PC-9 (cell line): ENCODE measurements at regions not wholly inside any gene's neighbourhood (a gene's known extent, or its start where the extent isn't known, plus 50 kb on each side); places are given as distances from the start of the nearest gene placed in this dataset.

Experiments used
- BruUV-seq: library from RNA; stranded (reverse); fragments of 400-500 nt; replicated peaks from 2 replicates; lab custom pipeline; 2021; lab: Mats Ljungman, UMichigan
- CTCF ChIA-PET: fragments of 300-600 bp; sonication (Branson Sonifier 250); formaldehyde crosslinking; loops from one replicate; lab custom pipeline; 2022; ENCODE audit warnings: antibody characterized with exemption; lab: Charles Lee
- POLR2A ChIA-PET: fragments of 300-600 bp; sonication (Branson Sonifier 250); formaldehyde crosslinking; loops from one replicate; lab custom pipeline; 2022; ENCODE audit warnings: antibody characterized with exemption; ENCODE audit not compliant: unreplicated experiment; lab: Charles Lee
- DNase-seq, 2 experiments: peaks; one replicate each; pipeline versions ENCODE4 v3.0.0 to v3.0.0-alpha.2; 2015 to 2022; ENCODE audit warnings: mixed read lengths in 1 of 2
- H2AFZ ChIP-seq: fragments of 200-600 bp; sonication (generic); 2 replicates; pipeline ENCODE4 v1.8.1; 2017; ENCODE audit warnings: antibody characterized with exemption
- H3F3A ChIP-seq: fragments of 200-600 bp; sonication (generic); 2 replicates; pipeline ENCODE4 v1.8.1; 2017; ENCODE audit warnings: antibody characterized with exemption, mild to moderate bottlenecking, low read depth; ENCODE audit not compliant: insufficient read depth
- H3K27ac ChIP-seq: fragments of 200-600 bp; sonication (generic); 2 replicates; pipeline ENCODE4 v1.6.1; 2016; ENCODE audit warnings: mixed run types
- H3K27me3 ChIP-seq: fragments of 200-600 bp; sonication (generic); 2 replicates; pipeline ENCODE4 v1.6.1; 2016; ENCODE audit warnings: low read depth, mixed run types; ENCODE audit not compliant: insufficient read depth
- H3K36me3 ChIP-seq: fragments of 200-600 bp; sonication (generic); 2 replicates; pipeline ENCODE4 v1.6.1; 2016; ENCODE audit warnings: low read depth, mixed run types
- H3K4me1 ChIP-seq: fragments of 200-600 bp; sonication (generic); replicated peaks from 2 replicates; pipeline ENCODE4 v1.6.1; 2016; ENCODE audit warnings: mixed run types; ENCODE audit not compliant: insufficient read depth
- H3K4me2 ChIP-seq: fragments of 200-600 bp; sonication (generic); 2 replicates; pipeline ENCODE4 v1.6.1; 2017; ENCODE audit warnings: mixed run types
- H3K4me3 ChIP-seq: fragments of 200-600 bp; sonication (generic); 2 replicates; pipeline ENCODE4 v1.6.1; 2016; ENCODE audit warnings: mixed run types
- H3K79me2 ChIP-seq: fragments of 200-600 bp; sonication (generic); 2 replicates; pipeline ENCODE4 v1.6.1; 2017; ENCODE audit warnings: low read depth, mixed run types
- H3K9me2 ChIP-seq: fragments of 200-600 bp; sonication (generic); 2 replicates; pipeline ENCODE4 v1.8.1; 2017; ENCODE audit warnings: mild to moderate bottlenecking; ENCODE audit not compliant: insufficient read depth
- H3K9me3 ChIP-seq: fragments of 200-600 bp; sonication (generic); 2 replicates; pipeline ENCODE4 v1.8.1; 2016; ENCODE audit warnings: low read depth; ENCODE audit not compliant: insufficient read depth
- H4K20me1 ChIP-seq: fragments of 200-600 bp; sonication (generic); 2 replicates; pipeline ENCODE4 v1.8.1; 2017; ENCODE audit not compliant: insufficient read depth
- EZH2 ChIP-seq: fragments of 200-600 bp; sonication (generic); IDR thresholded peaks from 2 replicates; pipeline ENCODE4 v1.8.0; 2017; ENCODE audit warnings: antibody characterized with exemption, low read depth
- intact Hi-C: fragments of 100-400 bp; cut with micrococcal nuclease; formaldehyde crosslinking; loops from one replicate; pipeline ENCODE4 v1.10.0; 2022; ENCODE audit not compliant: unreplicated experiment
- TF ChIP-seq, protein P1 (sequence below): fragments of 200-600 bp; sonication (generic); conservative IDR thresholded peaks from 2 replicates; pipeline ENCODE4 v1.6.1; 2017; ENCODE audit warnings: mixed run types, antibody characterized with exemption, mild to moderate bottlenecking, moderate library complexity

DNA sequence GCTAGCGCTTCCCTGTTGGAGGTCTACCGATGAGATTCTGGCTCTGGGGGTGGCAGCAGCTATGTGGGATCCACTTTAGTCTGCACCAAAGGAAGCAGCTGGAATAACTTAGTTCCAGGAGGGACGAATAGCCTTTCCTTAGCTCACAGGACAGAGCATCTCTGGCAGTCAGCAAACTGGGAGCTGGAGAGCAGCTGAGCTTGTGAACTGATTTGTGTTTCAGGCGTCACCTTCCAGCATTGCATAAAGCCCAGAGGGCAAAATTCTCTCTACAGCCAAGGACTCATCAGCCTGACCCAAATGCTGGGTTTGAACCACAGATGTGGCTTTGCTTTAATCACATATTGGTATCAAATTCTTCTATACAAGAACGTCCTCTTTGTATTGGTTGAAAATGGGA, 81.9 kb upstream of the PELI2 start:
- CTCF ChIA-PET, result no interaction called here
- intact Hi-C loops, result no loop called here
- no peak overlapping the region for H2AFZ ChIP-seq
- no peaks in the 10 kb centered on the region for H3K79me2 ChIP-seq
- no peak for TF ChIP-seq EZH2
- TF ChIP-seq, protein P1, sequence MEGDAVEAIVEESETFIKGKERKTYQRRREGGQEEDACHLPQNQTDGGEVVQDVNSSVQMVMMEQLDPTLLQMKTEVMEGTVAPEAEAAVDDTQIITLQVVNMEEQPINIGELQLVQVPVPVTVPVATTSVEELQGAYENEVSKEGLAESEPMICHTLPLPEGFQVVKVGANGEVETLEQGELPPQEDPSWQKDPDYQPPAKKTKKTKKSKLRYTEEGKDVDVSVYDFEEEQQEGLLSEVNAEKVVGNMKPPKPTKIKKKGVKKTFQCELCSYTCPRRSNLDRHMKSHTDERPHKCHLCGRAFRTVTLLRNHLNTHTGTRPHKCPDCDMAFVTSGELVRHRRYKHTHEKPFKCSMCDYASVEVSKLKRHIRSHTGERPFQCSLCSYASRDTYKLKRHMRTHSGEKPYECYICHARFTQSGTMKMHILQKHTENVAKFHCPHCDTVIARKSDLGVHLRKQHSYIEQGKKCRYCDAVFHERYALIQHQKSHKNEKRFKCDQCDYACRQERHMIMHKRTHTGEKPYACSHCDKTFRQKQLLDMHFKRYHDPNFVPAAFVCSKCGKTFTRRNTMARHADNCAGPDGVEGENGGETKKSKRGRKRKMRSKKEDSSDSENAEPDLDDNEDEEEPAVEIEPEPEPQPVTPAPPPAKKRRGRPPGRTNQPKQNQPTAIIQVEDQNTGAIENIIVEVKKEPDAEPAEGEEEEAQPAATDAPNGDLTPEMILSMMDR, result no peak
- H3K9me2 ChIP-seq, result no peaks in the 10 kb centered on the region
- no peaks in the 10 kb centered on the region for H3K9me3 ChIP-seq
- no peaks in the 10 kb centered on the region for H3K27me3 ChIP-seq
- H3F3A ChIP-seq, result no peaks in the 10 kb centered on the region
- H3K4me1 ChIP-seq, result no peaks in the 10 kb centered on the region
- H3K27ac ChIP-seq, result no peak overlapping the region
- H3K36me3 ChIP-seq, result no peaks in the 10 kb centered on the region
- DNase-seq, result no peak
- no peak overlapping the region for H3K4me3 ChIP-seq
- no peak overlapping the region for H3K4me2 ChIP-seq
- H4K20me1 ChIP-seq, result no peaks in the 10 kb centered on the region; the same call in 1 of the 2 replicates
- POLR2A ChIA-PET, result interaction anchor here (0.6 kb wide), 1 partner anchor 34 kb away, joined by 6 read pairs; no protein-coding TSS in a partner anchor
- no TSS peak for BruUV-seq

DNA sequence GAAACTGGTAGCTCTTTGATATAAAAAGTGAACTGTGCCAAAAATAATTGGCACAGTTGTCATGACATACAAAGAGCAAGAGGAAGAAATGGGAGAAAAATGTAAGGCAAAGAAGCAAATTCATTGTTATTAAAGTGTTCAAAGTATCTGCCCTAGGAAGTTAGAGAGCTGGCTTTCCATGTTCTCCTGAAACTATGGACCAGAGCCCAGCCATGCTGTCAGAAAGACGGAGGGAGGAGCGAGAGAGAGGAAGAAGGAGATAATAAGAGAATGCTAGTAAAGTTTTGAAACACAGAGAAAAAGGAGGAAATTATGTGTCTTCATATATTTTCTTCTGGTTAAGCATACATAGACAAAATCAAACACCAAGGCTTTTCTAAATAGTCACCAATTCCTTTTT, 78.1 kb upstream of the PELI2 start:
- H4K20me1 ChIP-seq, result no peaks in the 10 kb centered on the region; the same call in 1 of the 2 replicates
- no peak overlapping the region for H3K27ac ChIP-seq
- H3F3A ChIP-seq, result no peaks in the 10 kb centered on the region
- H3K36me3 ChIP-seq, result no peaks in the 10 kb centered on the region
- no TSS peak for BruUV-seq
- no peaks in the 10 kb centered on the region for H3K9me2 ChIP-seq
- intact Hi-C loops, result no loop called here
- ChIA-PET POLR2A (interaction anchor here (0.6 kb wide), 1 partner anchor 137 kb away, joined by 3 read pairs; no protein-coding TSS in a partner anchor), CTCF (no interaction called here)
- no peak overlapping the region for H3K4me3 ChIP-seq
- TF ChIP-seq EZH2, result no peak
- TF ChIP-seq, protein P1, result no peak
- no peaks in the 10 kb centered on the region for H3K9me3 ChIP-seq
- no peaks in the 10 kb centered on the region for H3K4me1 ChIP-seq
- no peaks in the 10 kb centered on the region for H3K27me3 ChIP-seq
- H3K79me2 ChIP-seq, result no peaks in the 10 kb centered on the region
- H3K4me2 ChIP-seq, result no peak overlapping the region
- H2AFZ ChIP-seq, result no peak overlapping the region
- no peak for DNase-seq

DNA sequence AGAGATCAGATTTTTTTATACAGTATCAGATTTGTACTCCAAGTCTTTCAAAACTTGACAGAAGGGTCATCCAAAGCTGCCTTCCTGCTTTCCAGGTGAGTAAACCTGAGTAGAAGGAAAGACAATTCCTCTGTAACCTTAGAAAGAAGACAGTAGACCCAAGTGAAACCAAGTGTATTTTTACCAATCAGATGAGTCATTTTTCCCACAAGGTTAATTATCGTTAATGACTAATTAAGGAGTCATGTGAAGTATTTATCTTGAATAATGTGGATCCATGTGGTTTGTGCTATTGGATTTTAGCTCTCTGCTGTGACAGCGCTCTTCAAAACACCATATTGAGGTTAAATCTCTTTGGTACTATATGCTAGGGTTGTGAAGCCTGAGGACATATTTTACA, 74.0 kb upstream of the PELI2 start:
- intact Hi-C loops, result no loop called here
- H3K4me1 ChIP-seq, result no peaks in the 10 kb centered on the region
- TF ChIP-seq, protein P1, result no peak
- no peak for TF ChIP-seq EZH2
- H3K4me3 ChIP-seq, result no peak overlapping the region
- no peaks in the 10 kb centered on the region for H3F3A ChIP-seq
- H3K79me2 ChIP-seq, result no peaks in the 10 kb centered on the region
- H3K4me2 ChIP-seq, result no peak overlapping the region
- no peaks in the 10 kb centered on the region for H3K36me3 ChIP-seq
- no peak overlapping the region for H2AFZ ChIP-seq
- H3K27me3 ChIP-seq, result no peaks in the 10 kb centered on the region
- no peaks in the 10 kb centered on the region for H3K9me3 ChIP-seq
- no TSS peak for BruUV-seq
- no peaks in the 10 kb centered on the region; the same call in 1 of the 2 replicates for H4K20me1 ChIP-seq
- POLR2A ChIA-PET, result no interaction called here
- no peak for DNase-seq
- CTCF ChIA-PET, result no interaction called here
- H3K9me2 ChIP-seq, result no peaks in the 10 kb centered on the region
- H3K27ac ChIP-seq, result no peak overlapping the region
